NCI-H2196 treated with DMSO at 0.1 percent for 48 hours (cell line): ENCODE measurements at regions not wholly inside any gene's neighbourhood (a gene's known extent, or its start where the extent isn't known, plus 50 kb on each side); places are given as distances from the start of the nearest gene placed in this dataset.
"Not testable (repeated sequence)": the region's sequence is repeated elsewhere in the genome, so short reads cannot be mapped to it uniquely, and the experiment has no call there.

Experiments used
- DNase-seq: peaks from one replicate; lab custom pipeline; 2025; ENCODE audit not compliant: unreplicated experiment; lab: John Stamatoyannopoulos, UW

DNA sequence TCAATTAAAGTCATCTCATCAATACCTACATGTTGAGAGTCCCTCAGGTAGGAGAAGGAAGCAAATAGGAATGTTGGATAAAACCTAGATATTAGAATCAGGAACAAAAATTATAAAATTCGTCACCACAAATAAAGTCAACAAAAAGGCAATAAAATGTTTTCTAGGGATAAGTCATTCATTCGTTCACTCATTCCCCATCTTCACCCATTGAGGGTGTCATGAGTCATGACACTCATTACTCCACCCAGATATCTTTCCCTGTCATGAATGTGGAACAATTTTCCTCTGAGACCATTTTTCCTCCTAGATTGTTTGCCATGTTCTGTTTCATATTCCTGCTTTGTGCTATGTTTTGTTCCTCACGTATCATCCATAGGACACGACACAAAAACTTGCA is 50.9 kb upstream of the OLIG3 start:
- DNase-seq: no peak

DNA sequence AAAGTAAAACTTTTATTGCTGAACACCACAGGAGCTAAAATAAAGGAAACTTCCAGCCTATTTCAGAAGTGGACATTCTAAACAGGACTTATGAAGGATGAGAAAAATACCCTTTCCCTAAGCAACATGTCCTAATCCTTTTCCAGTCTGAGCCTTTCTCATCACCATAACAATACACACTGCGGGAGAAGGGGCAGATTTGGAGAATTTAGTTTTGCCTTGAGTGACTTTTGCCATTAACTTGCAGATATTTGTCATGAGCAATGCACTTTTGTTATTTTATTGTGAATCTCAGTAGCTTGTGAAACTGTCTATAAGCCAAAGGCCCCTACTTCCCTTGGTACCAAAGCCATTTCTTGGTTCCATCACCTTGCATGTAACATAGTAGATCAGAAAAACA is 53.0 kb upstream of the OLIG3 start:
- DNase-seq: no peak

DNA sequence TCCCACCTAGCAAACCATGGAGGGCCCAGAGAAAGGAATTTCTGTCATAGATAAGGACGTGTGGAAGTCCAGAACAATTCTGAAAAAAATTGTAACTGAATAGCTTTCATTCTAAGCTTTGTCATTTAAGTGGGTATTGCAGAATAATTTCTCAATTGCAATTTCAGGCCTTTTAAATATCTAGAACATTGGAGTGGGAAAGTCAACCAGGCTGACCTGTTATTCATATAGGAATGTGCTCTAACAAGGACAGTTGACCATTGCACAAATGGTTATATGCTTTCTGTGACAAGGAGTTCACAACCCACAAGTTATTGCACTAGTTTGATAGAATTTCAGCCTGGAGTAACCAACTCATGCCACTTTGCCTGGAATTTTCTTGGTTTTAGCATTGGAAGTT is 53.4 kb upstream of the OLIG3 start:
- DNase-seq: no peak

DNA sequence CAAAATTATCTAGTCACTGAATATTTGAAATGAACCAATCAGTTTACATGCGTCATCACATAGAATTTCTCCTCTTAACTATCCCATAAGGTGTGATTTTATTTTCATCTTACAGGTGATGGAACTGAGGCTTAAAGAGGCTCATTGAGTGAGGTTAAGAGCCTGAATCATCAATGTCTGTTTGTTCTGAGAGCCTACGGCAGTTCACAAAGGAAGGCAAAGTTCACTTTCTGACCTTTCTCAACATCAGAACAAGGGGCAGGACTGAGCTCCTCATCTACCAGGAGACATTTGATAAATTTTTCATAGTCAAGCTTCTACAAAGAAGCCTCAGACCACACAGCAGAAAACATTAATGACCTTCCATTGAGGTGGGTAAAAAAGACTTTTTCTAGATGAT is 54.9 kb upstream of the OLIG3 start:
- no peak for DNase-seq

DNA sequence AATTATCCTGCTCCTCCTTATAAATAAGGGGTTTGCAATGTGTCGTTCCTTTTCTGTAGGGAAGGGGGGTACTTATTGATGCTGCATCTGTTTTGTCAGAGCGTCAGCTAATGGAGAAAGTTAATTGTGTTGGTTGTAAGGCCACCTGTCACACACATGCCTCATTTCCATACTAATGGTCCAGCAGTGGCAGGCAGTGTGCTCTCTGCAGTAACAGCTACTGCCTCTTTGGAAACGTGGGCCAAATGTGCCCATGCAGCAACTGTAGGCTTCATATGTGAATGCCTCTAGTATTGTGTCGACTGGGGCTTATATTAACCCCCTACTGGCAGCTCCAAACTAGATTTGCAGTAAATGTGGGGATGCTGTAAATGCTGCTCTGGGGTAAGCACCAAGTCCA is 56.3 kb upstream of the OLIG3 start:
- no peak for DNase-seq

DNA sequence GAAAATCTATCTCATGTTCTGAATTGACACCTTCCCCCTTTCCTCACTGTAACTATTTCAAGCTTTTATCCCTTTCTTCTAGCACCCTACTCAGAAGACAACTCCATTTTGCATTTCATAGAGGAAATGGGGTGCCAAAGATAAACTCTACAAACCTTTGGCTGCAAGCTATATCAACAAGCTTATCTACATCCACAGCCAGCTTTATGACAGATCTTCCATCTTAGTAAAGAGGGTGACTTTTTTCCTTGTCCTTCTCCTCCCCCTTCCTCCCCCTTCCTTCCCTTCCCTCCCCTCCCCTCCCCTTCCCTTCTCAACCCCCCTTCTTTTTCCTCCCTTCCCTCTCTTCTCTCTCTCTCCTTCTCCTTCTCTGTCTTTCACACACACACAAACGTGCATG is 58.0 kb upstream of the OLIG3 start:
- no peak for DNase-seq

DNA sequence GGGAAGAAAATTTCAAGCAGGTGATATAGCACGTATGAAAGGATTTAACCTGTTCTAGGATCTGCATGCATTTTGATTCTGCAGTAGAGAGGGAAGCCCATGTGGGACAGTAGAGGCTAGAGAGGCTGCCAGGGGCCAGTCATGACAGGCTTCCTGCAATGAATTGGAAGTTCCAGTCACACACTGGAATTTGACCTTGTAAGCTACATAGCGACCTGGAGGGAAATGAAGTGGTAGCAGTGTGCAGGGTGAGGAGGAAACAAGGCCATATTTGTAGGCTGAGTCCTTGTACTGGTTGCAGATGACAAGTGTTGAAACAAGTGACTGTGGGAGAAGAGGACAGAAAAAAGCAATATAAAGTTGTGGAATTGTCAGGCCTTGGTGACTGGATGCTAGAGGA is 58.6 kb upstream of the OLIG3 start:
- no peak for DNase-seq

DNA sequence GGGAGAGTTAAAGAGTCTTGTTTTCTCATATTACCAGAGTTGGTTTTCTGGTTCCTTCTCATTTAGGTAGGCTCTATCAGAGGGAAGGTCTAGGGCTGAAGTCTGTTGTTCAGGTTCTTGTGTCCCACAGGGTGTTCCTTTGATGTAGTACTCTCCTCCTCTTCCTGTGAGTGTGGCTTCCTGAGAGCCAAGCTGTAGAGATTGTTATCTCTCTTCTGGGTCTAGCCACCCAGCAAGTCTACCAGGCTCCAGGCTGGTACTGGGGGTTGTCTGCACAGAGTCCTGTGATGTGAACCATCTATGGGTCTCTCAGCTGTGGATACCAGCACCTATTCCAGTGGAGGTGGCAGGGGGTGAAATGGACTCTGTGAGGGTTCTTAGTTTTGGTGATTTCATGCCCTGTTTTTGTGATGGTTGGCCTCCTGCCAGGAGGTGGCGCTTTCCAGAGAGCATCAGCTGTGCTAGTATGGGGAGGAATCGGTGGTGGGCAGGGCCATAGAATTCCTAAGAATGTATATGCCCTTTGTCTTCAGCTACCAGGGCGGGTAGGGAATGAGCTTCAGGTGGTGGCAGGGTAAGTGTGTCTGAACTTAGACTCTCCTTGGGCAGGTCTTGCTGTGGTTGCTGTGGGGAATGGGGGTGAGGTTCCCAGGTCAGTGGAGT is 65.5 kb upstream of the OLIG3 start:
- not testable (repeated sequence) for DNase-seq

DNA sequence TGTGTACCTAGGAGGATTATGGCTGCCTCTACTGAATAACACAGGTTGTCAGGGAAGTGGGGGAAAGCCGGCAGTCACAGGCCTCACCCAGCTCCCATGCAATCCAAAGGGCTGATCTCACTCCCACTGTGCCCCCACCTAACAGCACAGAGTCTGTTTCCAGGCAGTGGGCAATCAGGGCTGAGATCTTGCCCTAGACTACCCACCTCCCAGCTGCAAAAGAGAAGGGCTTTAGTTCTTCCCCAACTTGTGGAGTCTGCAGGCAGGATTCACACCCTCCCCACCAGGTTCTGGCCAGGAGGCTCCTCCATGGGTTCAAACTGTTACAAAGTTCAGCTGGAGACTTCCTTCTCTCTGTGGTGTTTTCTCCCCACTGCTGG is 66.0 kb upstream of the OLIG3 start:
- DNase-seq: no peak

DNA sequence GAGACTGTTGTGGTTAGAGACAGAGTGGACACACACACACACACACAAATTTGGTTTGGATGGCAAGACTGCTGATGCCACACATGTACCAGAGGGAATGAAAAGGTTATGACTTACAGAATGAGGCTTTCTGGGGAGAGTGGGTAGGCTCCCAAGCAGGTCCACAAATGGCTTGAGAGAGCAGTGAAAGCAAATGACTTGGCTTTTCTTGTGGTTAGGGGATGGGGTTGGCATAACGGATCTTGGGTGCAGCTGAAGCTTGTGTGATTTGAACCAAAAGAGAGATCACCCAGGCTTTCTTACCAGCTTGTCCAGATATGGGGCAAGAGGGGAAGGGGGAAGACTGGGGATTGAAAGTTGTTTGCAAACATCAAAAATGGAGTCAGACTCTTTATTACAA is 73.9 kb upstream of the OLIG3 start:
- DNase-seq: no peak

DNA sequence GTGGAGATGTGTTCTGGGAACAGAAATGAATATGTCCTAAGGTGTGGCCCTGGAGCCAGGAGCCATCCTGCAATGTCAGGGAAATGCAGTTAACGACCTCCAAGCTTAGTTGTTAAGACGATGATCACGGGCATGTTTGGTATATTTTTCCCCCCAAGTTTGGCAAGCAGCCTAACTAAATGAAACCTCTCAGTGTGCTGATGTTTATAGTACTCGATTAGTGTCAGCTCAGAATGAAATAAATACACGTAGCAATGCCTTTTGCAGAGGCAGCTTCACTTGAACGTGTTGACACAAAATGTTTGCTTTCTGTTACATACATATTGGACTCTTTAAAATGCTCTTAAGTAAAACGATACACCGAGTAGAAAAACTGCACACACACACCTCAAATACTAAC is 76.2 kb upstream of the OLIG3 start:
- DNase-seq: no peak

DNA sequence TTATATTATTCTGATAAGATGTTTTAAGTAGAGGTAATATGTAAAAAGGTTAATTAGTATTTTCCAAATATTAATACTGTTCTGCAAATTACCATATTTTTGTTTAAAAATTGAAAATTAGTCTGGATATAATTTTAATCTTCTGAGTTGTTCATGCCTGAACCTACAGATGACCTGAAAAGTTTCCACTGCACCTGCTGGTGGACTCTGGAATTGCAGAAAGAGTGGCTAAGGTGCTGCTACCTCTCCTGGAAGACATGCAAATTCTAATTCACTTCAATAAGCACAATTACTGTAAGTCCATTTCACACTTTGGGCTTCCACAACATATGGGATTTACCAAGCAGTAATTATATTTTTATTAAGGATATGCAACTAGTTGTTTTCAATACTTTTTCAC is 77.7 kb upstream of the OLIG3 start:
- no peak for DNase-seq

DNA sequence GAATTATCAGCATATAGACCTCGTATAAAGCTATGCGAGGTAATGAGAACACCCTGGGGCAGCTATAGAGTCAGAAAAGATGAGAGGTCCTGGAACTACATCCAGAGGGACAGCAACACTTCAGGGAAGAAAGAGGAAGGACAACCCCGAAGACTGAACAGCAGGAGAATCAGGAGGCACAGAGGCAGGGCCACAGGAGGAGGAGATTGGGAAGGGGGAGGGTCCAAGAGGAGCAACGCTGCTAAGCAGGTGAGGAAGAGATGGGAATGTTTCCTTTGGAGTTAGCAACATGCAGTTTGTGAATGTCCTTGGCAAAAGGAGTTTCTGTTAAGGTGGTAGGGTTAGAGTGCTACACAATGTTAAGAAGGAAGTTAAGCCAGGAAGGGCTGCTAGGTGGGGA is 79.5 kb upstream of the OLIG3 start:
- DNase-seq: no peak

DNA sequence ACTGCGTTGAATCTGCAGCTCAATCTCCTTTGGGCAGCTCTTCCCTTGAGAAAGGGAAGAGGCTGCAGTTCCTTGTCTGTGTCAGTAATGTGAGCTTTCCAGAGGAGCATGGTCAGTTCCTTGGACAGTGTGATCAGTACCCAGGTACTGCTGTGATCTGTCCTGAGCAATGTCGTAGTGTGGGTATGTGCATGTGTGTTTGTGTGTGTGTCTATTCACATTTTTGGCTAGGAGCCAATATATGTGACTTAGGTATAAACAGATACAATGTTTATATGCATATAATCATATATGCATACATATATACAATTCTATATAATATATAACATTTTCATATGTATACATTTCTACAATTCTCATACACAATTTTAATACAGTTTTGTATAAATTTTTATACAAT is 85.4 kb upstream of the OLIG3 start:
- DNase-seq: no peak

DNA sequence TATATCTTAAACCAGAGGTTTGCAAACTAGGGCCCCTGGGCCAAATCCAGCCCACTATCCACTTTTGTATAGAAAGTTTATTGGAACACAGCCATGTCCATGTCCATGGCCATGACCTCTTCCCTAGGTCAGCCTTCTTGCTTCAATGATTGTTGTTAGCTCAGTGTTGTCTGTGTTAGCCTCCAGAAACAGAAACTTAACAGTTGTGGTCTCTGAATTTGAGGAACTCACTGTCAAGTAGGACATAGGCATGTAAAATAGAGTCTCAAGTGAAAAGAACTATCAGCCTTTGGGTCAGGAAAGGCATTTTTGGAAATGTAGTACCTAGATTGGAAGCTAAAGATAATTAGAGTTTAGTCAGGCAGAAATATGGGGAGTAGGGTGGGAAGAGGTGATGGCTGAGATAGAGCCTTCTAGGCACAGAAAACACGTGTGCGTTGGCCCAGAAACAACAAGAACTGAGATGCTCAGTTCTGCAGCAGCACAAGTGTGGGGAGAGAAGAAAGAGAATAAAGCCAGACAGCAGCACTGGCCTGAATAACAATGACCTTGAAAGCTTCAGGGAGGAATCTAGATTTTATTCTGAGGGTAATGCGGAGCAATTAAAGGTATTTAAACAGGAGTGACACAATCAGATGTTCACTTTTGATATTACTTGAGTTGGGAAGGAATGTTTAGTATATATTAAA is 87.0 kb upstream of the OLIG3 start:
- DNase-seq: no peak

DNA sequence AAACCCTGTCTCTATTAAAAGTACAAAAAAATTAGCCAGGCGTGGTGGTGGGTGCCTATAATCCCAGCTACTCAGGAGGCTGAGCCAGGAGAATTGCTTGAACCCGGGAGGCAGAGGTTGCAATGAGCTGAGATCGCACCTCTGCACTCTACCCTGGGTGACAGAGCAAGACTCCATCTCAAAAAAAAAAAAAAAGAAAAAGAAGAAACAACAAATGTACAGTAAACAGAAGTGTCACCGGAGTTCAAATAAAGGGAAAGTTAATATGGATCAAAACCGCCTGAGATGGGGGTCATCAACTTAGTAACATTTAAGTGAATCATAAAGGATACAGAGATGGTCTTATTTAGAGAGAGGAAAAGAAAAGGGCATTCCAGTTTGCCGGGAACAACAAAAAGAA is 89.3 kb upstream of the OLIG3 start:
- not testable (repeated sequence) for DNase-seq

DNA sequence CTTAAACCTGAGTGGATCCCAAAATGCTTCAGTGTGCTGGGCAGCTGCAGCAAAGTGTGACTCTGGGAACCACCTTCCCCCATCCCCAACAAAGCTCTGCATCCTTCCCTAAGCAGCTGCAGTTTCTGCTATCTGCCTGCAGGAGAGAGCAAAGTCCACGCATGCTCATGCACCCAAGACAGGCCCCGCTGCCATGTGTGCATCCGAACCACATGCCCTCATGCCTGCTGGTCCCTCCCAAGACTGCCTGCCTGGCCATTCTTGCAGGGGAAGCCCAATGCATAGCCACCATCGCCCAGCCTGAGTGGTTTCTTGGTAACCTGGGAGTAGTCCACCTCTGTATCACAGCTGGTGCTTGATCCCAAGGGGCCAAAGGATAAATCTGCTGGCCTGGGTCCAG is 94.3 kb upstream of the OLIG3 start:
- DNase-seq: no peak

DNA sequence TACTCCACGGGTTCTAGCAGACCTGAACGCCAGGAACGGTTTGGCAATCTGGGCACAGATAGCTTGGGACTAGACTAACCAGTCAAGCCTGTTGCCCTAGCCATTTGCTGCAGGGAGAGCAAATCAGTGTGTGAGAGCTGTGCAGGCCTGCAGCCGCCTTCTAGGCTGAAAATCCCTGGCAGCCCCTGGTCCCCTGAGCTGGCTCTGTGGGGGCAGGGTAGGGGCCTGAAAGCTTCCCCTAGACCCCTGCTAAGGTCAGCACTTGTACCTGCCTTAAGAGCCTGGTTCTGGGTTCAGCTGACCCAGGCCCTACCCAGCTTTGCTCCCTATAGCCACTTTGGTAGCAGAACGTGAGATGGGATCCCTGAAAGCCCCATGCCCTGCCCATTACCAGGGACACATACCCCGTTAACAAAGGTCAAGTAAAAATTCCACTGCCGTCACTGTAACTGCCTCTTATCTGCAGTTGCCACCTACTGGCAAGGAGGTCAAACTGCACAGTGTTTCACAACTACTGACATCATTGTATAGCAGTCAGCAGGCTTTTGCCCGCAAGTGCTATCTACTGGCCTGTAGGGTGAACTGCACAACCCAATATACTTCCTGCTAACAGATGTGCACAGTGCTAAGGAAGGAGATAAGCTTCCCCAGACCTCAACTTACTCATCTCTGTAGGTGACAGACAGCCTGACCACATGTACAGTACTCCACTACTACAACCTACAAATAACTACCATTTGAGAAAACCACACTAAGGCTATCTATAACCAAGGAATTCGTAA is 95.1 kb upstream of the OLIG3 start:
- DNase-seq: no peak

DNA sequence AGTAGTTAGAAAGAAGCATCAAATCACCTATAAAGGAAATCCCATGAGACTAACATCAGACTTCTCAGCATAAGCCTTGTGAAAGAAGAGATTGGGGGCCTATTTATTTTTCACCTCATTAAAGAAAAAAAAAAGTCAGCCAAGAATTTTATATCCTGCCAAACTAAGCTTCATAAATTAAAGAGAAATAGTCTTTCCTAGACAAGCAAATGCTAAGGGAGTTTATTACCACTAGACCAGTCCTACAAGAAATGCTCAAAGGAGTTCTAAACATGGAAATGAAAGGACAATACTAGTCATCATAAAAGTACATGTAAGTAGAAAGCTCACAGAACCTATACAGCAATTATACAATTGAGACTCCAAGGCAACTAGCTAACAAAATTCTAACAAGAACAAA is 96.5 kb upstream of the OLIG3 start:
- DNase-seq: no peak

DNA sequence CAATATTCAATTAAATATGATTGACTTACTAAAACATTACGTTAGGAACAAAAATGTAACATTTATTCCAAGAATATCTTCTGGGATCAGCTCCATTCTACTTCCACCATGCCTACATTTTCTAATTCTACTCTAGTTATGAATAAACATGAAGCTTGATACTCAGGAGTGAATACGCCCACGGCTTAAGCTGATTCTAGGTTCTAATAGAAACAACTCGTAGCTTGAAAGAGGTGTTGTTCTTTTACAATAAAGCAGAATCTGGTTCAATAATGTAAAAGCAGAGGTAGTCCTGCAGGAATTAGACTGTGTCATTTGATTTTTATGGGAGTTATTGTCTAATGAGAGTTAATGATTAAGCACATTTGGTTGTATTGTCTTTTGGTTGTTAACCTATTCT is 107.3 kb upstream of the OLIG3 start:
- DNase-seq: no peak

DNA sequence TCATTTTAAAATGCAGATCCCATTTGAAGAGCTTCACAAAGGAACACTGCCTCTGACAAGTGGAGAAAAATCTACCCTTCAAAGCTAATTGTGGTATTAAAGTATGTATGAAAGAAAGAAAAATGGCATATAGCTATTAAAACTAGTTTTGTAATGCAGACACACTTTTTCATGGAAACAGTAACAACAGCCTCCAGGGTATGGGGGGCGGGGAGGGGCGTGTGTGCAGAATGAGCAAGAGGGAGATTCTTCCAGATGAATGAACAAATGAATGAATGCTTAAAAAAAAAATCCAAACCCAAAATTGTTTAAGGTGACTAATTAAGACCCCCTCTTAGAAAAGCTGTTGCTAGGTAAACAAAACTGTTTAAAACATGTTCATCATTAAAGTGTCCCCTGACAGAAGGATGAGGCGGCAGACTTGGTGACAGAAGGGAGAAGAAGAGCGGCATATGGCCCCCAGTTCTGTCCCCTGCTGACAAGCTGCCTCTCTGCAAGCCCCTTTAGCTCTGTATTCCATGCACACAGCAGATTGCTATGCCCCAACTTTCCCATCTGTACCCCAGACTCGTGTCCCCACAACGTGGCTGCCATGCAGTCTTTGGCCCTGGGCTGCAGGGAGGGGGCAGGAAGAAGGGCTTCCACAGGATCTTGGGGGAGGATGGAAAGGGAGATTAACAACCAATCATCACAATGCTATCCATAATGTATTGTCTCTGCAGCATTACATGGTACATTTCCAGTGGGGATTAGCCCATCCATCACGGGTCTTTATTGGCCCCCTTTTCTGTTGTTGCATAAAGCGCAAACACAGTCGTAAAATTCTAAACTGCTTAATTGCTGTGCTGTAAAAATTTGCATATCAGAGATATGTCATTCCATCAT is 108.4 kb upstream of the OLIG3 start:
- DNase-seq: no peak
